ENCODE measurements at regions not wholly inside any gene's neighbourhood (a gene's known extent, or its start where the extent isn't known, plus 50 kb on each side); places are given as distances from the start of the nearest gene placed in this dataset.

DNA sequence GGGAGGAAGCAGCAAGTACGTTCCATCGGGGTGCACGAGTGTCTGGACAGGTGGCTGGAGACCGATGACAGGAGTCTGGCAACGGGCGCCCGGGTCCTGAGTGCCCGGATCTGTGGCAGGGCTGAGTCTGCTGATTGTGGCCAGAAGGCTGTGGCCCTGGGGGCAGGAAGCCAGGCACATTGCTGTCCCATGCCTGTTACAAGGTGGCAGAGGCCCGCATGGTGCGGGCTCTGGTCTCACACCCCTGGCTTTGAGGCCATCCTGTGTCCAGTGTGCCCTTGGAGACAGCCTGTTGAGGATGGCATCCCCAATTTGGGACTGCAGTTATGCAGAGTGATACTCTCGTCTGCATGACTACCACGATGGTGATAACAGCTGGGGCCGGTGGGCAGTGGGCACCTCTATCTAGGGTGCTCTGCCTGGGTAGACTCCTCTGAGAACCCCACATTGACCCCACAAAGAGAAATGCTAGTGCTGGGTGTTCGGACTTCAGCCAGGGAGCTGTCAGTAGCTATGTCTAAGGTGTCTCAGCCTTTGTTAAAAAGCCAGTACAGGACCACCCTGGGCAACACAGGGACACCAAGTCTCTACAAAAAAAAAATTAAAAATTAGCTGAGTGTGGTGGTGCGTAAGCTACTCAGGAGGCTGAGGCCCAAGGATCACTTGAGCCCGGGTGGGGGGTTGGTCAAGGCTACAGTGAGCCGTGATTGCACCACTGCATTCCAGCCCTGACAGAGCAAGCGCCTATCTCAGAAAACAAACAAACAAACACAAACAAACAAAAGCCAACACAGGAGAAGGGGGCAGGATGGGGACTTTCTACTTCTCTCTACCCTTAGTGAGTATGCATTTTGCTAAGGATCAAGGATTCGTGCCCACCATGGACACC lies 88.3 kb downstream of the RHOB start:
- peak; percentile 83 for DNase-seq

DNA sequence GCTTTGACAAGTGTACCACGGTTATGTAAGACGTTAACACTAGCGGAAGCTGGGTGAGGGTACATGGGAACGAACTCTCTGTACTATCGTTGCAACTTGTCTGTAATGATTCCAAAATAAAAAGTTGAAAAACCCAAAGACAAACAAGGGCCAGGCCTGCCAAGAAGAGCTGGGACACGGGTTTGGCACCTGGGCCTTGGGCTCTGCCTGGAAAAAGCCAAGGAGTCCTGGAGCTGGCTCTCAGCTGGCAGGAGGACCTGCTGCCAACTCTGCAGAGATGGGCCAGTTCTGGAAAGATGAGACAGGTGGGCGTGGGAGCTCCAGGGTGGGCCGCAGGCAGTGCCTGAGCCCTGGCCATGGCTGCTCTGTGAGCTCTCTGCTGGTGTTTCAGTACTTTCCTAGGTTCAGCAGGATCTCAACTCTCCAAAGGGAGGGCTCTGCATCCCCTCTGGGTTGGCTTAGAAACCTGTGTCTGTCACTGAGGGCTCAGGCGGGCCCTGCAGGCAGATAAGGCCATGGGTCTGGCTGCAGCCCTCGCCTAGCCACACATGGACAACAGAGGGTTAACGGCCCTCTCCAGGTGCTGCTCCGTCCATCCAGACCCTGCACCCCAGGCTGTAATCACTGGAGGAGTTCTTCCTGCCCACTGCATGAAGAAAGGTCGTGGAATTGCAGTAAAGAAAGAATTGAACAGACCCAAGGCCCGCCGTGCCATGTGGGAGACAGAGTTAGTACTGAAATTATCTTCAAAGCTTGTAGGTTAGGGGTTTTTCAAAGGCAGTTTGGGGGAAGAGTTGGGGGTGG lies 89.9 kb downstream of the RHOB start:
- H3K27ac ChIP-seq (ENCODE audit: low read depth, low read length), result no peak overlapping the region
- no peaks in the 10 kb centered on the region for H3K36me3 ChIP-seq (ENCODE audit: control insufficient read depth, insufficient read depth, low read length)
- Mint-ChIP-seq H3K4me1 (peaks cover 72% of the 10 kb centered on the region), H3K27me3 (ENCODE audit: insufficient read depth) (peaks cover 8% of the 10 kb centered on the region), H3K4me3 (no peak overlapping the region), H3K9me3 (no peaks in the 10 kb centered on the region), H3K27ac (peak overlapping the region; percentile 89), H3K36me3 (ENCODE audit: low read depth) (no peaks in the 10 kb centered on the region)
- H3K4me3 ChIP-seq (ENCODE audit: low read length), result no peak overlapping the region
- TF ChIP-seq, protein P1, sequence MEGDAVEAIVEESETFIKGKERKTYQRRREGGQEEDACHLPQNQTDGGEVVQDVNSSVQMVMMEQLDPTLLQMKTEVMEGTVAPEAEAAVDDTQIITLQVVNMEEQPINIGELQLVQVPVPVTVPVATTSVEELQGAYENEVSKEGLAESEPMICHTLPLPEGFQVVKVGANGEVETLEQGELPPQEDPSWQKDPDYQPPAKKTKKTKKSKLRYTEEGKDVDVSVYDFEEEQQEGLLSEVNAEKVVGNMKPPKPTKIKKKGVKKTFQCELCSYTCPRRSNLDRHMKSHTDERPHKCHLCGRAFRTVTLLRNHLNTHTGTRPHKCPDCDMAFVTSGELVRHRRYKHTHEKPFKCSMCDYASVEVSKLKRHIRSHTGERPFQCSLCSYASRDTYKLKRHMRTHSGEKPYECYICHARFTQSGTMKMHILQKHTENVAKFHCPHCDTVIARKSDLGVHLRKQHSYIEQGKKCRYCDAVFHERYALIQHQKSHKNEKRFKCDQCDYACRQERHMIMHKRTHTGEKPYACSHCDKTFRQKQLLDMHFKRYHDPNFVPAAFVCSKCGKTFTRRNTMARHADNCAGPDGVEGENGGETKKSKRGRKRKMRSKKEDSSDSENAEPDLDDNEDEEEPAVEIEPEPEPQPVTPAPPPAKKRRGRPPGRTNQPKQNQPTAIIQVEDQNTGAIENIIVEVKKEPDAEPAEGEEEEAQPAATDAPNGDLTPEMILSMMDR (conservative IDR thresholded peaks at IDR 0.05), result no peak
- H3K27me3 ChIP-seq (ENCODE audit: control insufficient read depth, insufficient read depth, low read length, poor library complexity, severe bottlenecking), result no peaks in the 10 kb centered on the region
- peak overlapping the region; percentile 1 for H3K9ac ChIP-seq (ENCODE audit: extremely low read depth, low read length, poor library complexity, severe bottlenecking)
- H3K9me3 ChIP-seq (ENCODE audit: control insufficient read depth, low read length), result no peaks in the 10 kb centered on the region
- DNase-seq, result peak; percentile 80
- WGBS, 2 experiments (ENCODE audit: insufficient coverage in 1 of 2, insufficient read length in 1 of 2), result 78 to 85% methylated on average over 12 to 15 of the region's 15 CpGs
- H3K4me1 ChIP-seq (ENCODE audit: control insufficient read depth, insufficient read depth, low read length), result peaks cover 19% of the 10 kb centered on the region

More for the DNA sequence above, 88.3 kb downstream of the RHOB start:
- Mint-ChIP-seq H3K9me3 (no peaks in the 10 kb centered on the region), H3K4me1 (peaks cover 71% of the 10 kb centered on the region), H3K36me3 (ENCODE audit: low read depth) (no peaks in the 10 kb centered on the region), H3K4me3 (no peak overlapping the region), H3K27ac (peak overlapping the region; percentile 77), H3K27me3 (ENCODE audit: insufficient read depth) (peaks cover 11% of the 10 kb centered on the region)
- 89 to 93% methylated on average over 14 to 19 of the region's 19 CpGs for WGBS, 2 experiments (ENCODE audit: insufficient coverage in 1 of 2, insufficient read length in 1 of 2)
- no peaks in the 10 kb centered on the region for H3K36me3 ChIP-seq (ENCODE audit: control insufficient read depth, insufficient read depth, low read length)
- H3K9ac ChIP-seq (ENCODE audit: extremely low read depth, low read length, poor library complexity, severe bottlenecking), result no peak overlapping the region
- no peak overlapping the region for H3K4me3 ChIP-seq (ENCODE audit: low read length)
- H3K9me3 ChIP-seq (ENCODE audit: control insufficient read depth, low read length), result no peaks in the 10 kb centered on the region
- TF ChIP-seq, protein P1 (conservative IDR thresholded peaks at IDR 0.05), result no peak
- peaks cover 19% of the 10 kb centered on the region for H3K4me1 ChIP-seq (ENCODE audit: control insufficient read depth, insufficient read depth, low read length)
- no peak overlapping the region for H3K27ac ChIP-seq (ENCODE audit: low read depth, low read length)
- H3K27me3 ChIP-seq (ENCODE audit: control insufficient read depth, insufficient read depth, low read length, poor library complexity, severe bottlenecking), result no peaks in the 10 kb centered on the region

DNA sequence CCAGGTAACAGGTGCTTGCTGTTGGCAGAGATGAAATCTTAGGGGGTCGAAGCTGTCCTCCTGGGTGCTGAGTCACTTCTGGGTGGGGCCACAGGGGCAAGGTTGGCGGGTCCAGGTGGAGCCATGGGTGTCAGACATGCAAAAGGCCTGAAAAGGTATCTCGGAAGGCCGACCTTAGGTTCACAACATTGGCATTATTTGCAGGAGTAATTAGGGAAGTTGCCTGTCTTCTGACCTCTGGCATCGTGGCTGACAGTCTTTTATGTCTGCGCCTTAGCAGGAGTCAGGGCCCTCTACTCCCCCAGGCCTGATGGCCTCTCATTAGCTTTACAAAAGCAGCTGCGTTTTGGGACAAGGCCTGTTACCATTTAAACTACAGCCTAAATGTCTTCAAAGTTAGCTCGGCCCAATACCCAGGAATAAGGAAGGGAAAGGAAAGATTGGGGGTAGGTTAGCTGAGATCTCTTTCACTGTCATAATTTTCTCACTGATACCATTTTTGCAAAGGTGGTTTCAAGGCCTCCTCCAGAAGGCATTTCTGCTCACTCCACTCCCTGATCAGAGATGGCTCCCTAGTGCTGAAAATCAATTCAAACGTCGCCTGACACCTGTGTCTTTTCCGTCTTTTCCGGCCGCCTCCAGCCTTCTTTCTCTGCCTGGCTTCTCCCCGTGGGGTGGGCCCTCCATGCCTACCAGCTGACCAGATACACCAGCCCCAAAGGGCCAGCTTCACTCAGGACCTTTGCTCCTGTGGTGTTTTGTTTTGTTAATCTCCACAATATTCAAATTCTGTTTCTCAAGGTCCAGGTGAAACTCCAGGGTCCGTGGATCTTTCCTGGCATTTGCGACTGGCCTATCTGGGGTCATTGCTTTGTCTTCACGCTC lies 90.8 kb downstream of the RHOB start:
- no peak overlapping the region for H3K4me3 ChIP-seq (ENCODE audit: low read length)
- peaks cover 12% of the 10 kb centered on the region for H3K27me3 Mint-ChIP-seq (ENCODE audit: insufficient read depth)
- H3K4me3 Mint-ChIP-seq, result no peak overlapping the region
- no peaks in the 10 kb centered on the region for H3K36me3 Mint-ChIP-seq (ENCODE audit: low read depth)
- WGBS, 2 experiments (ENCODE audit: insufficient coverage in 1 of 2, insufficient read length in 1 of 2), result 50 to 58% methylated on average over 1 to 17 of the region's 17 CpGs
- no peaks in the 10 kb centered on the region for H3K27me3 ChIP-seq (ENCODE audit: control insufficient read depth, insufficient read depth, low read length, poor library complexity, severe bottlenecking)
- TF ChIP-seq, protein P1 (conservative IDR thresholded peaks at IDR 0.05), result no peak
- H3K4me1 Mint-ChIP-seq, result peaks cover 64% of the 10 kb centered on the region
- no peaks in the 10 kb centered on the region for H3K9me3 Mint-ChIP-seq
- H3K36me3 ChIP-seq (ENCODE audit: control insufficient read depth, insufficient read depth, low read length), result no peaks in the 10 kb centered on the region
- peaks cover 19% of the 10 kb centered on the region for H3K4me1 ChIP-seq (ENCODE audit: control insufficient read depth, insufficient read depth, low read length)
- peak; percentile 88 for DNase-seq
- H3K9ac ChIP-seq (ENCODE audit: extremely low read depth, low read length, poor library complexity, severe bottlenecking), result peak overlapping the region; percentile 1
- H3K9me3 ChIP-seq (ENCODE audit: control insufficient read depth, low read length), result no peaks in the 10 kb centered on the region
- no peak overlapping the region for H3K27ac ChIP-seq (ENCODE audit: low read depth, low read length)
- H3K27ac Mint-ChIP-seq, result peak overlapping the region; percentile 89

Measured in endodermal cell (in vitro differentiated cells).